Forelimb muscle (tissue), 1 donor: ENCODE measurements at regions not wholly inside any gene's neighbourhood (a gene's known extent, or its start where the extent isn't known, plus 50 kb on each side); places are given as distances from the start of the nearest gene placed in this dataset.
"Not testable (repeated sequence)": the region's sequence is repeated elsewhere in the genome, so short reads cannot be mapped to it uniquely, and the experiment has no call there.

Experiments
- DNase-seq: peaks from one replicate; pipeline ENCODE4 v3.0.0-alpha.2; 2013; ENCODE audit warnings: low read depth

GRCh38 chr9:31868830-31869229 lies 515.6 kb upstream of the ACO1 start:
- no peak for DNase-seq

- DNase-seq, result no peak
Measured at GRCh38 chr9:31870276-31870675, 514.2 kb upstream of the ACO1 start.

DNA sequence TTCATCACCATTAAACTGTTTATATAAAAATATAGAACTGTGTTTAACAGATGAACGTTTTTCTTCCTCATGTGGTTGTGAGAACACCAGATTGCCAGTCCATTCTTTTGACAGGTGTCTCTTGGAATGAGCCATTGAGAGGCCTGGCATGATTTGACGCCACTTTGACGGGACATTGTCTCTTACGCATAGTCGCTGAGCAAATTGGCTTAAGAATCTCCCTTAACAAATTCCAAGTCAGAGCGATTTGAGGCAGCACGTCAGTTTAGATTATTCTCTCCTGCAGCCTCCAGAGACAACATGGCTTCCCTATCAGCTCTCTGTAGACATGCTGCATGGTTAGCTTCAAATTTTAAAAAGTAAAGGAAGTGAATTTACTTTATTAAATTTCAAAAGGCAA lies 510.7 kb upstream of the ACO1 start:
- no peak for DNase-seq

DNA sequence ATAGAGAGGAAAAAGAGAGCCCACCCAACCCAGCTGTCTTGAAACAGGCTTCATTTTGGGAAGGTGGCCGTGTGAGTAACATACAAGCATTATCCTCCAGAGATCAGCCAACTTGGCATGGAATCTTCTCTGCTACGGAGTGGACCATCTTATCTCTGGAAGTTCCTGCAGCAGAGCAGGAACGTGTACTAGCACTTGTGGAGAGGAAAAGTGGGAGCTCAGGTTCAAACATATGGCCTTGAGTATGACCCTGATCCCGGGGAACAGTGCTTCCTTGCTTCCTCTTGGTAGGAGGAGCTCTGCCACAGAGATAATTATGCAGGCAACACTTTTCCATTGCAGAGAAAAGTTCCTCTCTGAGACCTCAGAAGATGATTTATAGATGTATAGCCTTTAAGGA lies 490.4 kb upstream of the ACO1 start:
- DNase-seq, result no peak

- DNase-seq, result no peak
Measured at GRCh38 chr9:31908158-31908890, 476.1 kb upstream of the ACO1 start.

GRCh38 chr9:31908891-31909480 lies 475.5 kb upstream of the ACO1 start:
- DNase-seq, result no peak

- no peak for DNase-seq
Measured at GRCh38 chr9:31912636-31913035, 471.8 kb upstream of the ACO1 start.

DNA sequence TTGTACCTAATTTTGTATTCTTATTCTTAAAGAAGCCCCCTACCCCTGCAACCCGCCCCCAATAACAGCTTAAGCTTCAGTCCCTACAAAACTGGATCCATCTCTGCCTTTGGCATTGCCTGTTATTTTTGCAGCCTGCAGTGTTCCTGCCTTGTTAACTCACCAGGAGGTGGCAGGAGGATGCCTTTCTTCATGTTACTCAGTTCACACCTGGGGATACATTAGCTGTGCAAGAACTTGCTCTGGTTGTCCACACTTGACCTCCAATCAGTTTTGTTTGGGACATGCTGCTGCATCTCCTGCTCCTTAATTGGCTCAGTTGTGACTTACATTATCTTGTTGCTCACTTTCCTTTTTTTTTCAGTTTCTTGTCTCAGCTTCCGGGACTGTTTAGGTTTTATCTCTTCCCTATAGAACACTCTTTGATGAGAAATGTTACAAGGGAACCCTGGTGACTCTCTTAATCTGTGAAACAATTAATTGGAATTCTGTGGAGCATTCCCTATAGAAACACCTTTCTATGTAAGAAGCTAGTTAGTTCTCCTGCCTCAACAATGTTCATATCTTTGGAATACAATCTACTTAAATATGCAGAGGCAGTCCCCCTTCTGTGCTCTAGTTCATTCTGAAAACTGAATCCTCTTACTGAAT lies 467.7 kb upstream of the ACO1 start:
- no peak for DNase-seq

DNA sequence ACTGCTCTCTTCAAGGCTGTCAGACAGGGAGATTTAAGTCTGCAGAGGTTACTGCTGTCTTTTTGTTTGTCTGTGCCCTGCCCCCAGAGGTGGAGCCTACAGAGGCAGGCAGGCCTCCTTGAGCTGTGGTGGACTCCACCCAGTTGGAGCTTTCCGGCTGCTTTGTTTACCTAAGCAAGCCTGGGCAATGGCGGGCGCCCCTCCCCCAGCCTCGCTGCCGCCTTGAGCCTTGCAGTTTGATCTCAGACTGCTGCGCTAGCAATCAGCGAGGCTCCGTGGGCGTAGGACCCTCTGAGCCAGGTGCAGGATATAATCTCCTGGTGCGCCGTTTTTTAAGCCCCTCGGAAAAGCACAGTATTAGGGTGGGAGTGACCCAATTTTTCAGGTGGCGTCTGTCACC lies 446.7 kb upstream of the ACO1 start:
- not testable (repeated sequence) for DNase-seq

GRCh38 chr9:31950756-31951155 lies 433.7 kb upstream of the ACO1 start:
- no peak for DNase-seq

- no peak for DNase-seq
Measured at GRCh38 chr9:31958572-31958971, 425.9 kb upstream of the ACO1 start.

- DNase-seq, result no peak
Measured at GRCh38 chr9:31969552-31969951, 414.9 kb upstream of the ACO1 start.

GRCh38 chr9:31983895-31984294 lies 400.5 kb upstream of the ACO1 start:
- no peak for DNase-seq

DNA sequence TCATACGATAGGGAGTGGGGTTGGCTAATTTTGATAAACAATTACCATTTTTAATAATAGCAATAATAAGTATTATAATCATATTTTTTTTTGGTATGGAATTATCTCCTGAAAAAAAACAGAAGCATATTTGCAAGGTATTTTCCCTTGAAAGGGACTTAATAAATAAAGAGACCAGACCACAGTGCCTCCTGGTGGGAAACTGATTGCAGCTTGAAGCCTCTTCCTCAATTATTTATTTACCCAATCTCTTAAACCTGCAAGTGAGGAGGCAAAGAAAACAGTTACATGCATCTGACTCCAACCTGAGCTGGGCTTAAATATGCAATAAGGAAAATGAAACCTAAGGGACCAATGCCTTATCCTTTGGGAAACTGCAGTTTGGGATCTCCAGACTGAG lies 388.1 kb upstream of the ACO1 start:
- DNase-seq, result no peak

DNA sequence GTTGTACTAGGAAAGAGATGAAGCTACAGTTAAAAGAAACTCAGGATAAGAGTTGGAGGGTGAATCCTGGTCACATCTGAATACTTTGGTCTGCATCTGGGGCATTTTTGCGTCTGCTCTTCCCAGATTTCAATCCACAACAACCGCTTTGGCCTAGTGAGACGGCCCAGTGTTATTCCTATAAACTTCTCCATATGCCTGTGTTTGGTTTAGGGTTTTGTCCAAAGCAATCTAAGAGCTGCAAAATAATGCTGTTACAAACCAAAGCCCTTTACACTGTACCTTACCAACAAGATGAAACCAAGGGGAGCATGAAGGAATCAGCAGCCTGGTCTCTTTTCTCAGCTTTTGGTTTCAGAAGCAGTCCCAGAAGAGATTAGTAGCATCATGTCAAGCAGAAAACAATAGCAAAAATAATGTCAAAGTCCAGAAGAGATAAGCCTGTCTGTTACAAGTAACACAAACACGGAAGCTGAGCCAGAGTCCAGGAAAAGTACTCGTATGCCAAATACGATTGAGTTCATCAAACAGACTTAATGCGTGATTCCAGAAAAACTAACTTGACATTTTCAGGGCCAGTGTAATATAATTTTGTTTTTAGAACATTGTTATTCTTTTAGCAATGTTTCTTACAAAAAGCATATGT lies 379.9 kb upstream of the ACO1 start:
- no peak for DNase-seq

DNA sequence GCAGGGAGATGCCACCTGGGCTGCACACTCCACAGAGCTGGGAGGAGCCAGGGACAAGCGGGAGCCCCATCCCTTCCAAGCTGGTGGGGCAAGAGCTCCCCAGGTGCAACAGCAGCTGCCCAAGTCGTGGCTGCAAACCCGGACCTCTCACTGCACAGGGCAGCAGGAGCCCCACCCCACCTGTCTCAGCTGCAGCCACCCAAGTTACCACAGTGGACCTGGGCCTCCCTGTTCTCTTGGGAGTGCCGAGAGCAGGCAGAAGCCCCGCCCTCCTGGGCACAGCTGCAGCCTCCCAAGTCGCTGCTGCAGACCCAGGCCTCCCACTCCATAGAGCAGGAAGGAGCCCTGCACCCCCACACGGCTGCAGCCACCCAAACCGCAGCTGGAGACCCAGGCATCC lies 374.1 kb upstream of the ACO1 start:
- DNase-seq, result no peak

DNA sequence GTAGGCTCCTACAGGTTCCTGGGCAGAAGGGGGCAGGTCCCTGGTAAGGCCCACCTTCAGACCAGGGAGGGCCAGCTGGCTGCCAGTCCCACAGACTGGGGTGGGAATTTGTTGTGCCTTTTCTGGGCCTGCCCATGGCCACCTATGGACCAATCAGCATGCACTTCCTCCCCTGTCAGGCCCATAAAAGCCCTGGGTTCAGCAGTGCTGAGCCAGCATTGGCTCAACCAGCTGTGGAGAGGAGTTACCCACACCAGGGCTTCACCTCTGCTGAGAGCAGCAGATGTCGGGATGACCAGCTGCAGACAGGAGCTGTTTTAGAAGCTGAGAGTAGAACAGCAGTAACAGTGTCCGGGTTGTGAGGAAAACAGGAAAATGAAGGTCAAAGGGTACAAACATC lies 373.4 kb upstream of the ACO1 start:
- DNase-seq, result no peak

DNA sequence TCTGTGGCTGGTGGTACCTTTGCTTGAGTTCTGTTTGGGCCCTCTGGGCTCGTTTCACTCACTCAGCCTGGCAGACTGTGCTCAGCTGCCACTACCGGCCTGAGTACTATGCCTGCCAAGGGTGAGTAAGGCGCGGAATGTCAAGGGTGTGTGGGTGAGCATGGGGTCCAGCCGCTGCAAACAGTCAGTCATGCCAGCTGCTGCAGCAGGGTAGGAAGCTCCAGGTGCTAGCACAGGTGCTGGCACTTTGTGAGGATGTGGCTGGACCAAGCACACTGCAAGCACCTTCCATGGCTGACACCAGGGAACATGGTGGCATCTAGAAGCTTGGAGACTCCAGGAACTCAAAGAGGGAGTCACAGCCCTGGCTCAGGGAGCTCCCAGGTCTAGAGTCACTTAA lies 368.6 kb upstream of the ACO1 start:
- no peak for DNase-seq

DNA sequence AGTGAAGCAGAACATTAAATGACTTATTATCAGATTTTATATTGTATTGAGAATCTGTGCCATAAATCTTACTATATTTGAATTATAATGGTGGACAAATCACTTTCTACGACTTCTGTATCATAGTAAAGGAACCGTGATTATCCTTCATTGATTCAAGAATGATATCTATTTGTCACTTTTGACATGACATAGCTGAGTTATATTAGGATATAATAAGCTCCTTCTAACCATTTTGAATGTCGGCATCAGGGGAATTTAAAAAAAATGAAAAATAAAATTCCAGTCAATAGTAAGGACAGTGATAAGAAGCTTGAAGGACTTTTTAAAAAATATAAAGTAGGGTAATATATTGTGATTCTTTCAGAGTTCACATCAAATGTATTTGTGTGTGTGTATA lies 338.9 kb upstream of the ACO1 start:
- DNase-seq, result no peak

DNA sequence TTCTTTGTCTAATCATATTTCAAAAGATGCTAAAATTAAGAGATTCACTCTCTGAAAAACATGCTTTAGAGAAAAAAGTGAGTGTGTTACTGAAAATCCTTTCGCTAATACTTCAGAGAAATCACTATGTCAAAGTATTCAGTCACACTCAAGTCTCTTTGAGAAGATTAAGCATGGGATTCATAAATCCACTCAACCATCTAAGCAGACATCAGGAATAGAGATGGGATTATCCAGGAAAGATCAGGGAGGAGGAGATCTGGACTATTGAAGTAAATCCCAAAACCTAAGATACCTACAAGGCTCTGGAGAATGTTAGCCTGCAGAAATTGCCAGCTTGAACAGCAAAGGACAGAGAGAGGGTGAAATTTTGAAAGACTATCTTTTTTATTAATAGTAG lies 317.2 kb upstream of the ACO1 start:
- no peak for DNase-seq

GRCh38 chr9:32069169-32069813 lies 315.2 kb upstream of the ACO1 start:
- DNase-seq, result no peak

DNA sequence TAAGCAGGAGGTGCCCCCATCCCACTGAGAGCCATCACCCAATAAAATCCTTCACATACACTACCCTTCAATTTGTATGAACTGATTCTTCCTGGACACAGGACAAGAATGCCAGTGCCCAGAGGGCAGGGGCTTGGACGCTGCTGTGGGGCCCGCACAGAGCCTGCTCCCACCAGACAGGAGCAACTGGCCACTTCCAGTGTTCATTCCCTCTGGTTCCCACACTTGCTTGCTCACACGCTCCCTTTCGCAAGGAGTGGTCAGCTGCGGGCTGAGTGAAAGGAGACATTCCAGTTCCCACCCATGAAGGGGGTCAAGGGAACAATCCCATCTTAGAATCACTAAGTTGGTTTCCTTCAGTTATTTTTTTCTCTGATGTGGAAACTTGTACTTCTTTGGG lies 314.5 kb upstream of the ACO1 start:
- no peak for DNase-seq
